B cell (primary cell): ENCODE measurements at regions not wholly inside any gene's neighbourhood (a gene's known extent, or its start where the extent isn't known, plus 50 kb on each side); places are given as distances from the start of the nearest gene placed in this dataset.
"Not testable (repeated sequence)": the region's sequence is repeated elsewhere in the genome, so short reads cannot be mapped to it uniquely, and the experiment has no call there.

Experiments used
- EZH2 ChIP-seq: IDR thresholded peaks from 2 replicates; pipeline ENCODE4 v1.6.1; 2012; ENCODE audit warnings: borderline replicate concordance, low read depth, mild to moderate bottlenecking, moderate library complexity, low read length; ENCODE audit not compliant: insufficient read depth, poor library complexity, severe bottlenecking
- TF ChIP-seq, protein P1 (sequence below): fragments of 200-600 bp; IDR thresholded peaks from one replicate; pipeline ENCODE4 v1.8.0; 2022; ENCODE audit warnings: antibody characterized with exemption, mild to moderate bottlenecking

DNA sequence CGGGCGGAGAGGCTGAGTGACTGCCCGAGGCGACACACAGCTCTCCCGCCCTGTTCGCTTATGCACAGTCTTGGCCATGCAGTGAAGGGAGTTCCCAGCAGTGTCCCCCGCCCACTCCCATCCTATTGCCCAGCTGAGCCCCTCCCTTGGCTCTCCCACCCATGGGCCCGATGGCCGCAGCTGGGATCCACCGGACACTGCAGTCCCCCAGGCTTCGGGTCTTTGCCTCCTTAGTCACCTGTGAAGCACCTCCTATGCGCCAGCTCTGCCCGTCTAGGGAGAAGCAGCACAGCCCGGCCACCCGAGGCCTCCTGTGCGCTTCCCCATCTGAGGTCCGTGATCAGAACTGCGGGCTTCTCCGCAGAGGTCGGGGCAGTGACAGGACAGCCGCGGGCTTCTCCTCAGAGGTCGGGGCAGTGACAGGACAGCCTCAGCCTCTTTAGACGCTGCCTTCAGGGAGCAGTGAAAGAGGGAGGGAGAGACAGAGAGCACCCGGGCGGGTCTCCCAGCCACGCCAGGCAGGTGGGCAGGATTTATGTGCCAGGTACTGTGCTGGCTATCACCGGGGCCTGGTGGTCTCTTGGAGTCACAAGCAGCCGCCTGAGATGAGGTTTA is 143.1 kb downstream of the LAT start:
- TF ChIP-seq, protein P1, sequence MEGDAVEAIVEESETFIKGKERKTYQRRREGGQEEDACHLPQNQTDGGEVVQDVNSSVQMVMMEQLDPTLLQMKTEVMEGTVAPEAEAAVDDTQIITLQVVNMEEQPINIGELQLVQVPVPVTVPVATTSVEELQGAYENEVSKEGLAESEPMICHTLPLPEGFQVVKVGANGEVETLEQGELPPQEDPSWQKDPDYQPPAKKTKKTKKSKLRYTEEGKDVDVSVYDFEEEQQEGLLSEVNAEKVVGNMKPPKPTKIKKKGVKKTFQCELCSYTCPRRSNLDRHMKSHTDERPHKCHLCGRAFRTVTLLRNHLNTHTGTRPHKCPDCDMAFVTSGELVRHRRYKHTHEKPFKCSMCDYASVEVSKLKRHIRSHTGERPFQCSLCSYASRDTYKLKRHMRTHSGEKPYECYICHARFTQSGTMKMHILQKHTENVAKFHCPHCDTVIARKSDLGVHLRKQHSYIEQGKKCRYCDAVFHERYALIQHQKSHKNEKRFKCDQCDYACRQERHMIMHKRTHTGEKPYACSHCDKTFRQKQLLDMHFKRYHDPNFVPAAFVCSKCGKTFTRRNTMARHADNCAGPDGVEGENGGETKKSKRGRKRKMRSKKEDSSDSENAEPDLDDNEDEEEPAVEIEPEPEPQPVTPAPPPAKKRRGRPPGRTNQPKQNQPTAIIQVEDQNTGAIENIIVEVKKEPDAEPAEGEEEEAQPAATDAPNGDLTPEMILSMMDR = not testable (repeated sequence)
- TF ChIP-seq EZH2 = not testable (repeated sequence)
